ENCODE measurements at regions not wholly inside any gene's neighbourhood (a gene's known extent, or its start where the extent isn't known, plus 50 kb on each side); places are given as distances from the start of the nearest gene placed in this dataset.

DNA sequence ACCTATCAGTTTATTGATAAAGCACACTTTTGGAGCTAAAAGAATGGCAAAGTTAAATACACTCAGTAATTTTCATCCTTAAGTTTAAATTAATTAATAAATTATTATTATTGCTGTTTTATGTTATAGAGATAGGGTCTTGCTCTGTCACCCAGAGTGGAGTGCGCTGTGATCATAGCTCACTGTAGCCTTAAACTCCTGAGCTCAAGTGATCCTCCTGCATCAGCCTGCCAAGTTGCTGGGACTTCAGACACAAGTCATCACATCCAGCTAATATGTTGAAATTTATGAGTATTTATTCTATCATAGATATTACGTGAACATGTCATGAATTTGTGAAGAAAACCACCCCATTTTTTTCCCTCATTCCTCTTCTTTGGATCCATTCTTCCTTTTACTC, 64.2 kb downstream of the GJA1 start:
- DNase-seq (ENCODE audit: low spot score): no peak

- DNase-seq (ENCODE audit: low spot score): no peak
Measured at GRCh38 chr6:121503589-121503991, 68.1 kb downstream of the GJA1 start.

DNA sequence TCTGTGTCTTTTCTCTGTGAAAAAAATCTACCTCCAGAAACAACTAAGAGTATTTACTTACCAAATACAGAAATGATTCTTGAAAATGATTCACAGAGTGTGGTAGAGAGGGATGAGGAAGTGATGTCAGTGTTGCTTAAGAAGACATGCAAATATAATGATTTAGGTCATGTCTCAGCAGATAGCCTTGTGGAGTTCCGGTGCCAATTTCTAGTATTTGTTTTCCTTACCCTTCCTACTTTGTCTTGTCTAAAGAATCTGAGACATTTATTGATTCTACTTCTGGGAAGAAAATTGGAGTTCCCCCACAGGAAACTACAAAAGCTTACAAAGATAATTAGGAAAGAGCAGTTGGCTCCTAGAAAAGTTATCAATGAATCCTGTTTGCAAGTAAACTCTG, 68.8 kb downstream of the GJA1 start:
- no peak for DNase-seq (ENCODE audit: low spot score)

GRCh38 chr6:121505284-121505683, 69.8 kb downstream of the GJA1 start:
- no peak for DNase-seq (ENCODE audit: low spot score)

GRCh38 chr6:121506761-121507754, 71.6 kb downstream of the GJA1 start:
- DNase-seq (ENCODE audit: low spot score): no peak

GRCh38 chr6:121510568-121511177, 75.2 kb downstream of the GJA1 start:
- DNase-seq (ENCODE audit: low spot score): no peak

- no peak for DNase-seq (ENCODE audit: low spot score)
Measured at GRCh38 chr6:121515630-121516265, 80.3 kb downstream of the GJA1 start.

DNA sequence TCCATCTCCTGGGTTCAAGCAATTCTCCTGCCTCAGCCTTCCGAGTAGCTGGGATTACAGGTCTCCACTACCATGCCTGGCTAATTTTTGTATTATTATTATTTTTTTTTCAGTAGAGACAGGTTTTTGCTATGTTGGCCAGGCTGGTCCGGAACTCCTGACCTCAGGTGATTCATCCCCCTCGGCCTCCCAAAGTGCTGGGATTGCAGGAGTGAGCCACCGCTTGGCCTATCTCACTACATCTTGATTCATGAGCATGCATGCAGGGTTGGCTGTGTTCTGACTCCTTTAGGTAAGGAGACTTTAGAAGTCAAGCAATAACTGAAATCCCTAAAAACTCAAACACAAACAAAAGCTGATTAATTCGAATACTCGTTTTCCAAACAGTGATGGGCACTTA, 80.9 kb downstream of the GJA1 start:
- DNase-seq (ENCODE audit: low spot score): no peak

DNA sequence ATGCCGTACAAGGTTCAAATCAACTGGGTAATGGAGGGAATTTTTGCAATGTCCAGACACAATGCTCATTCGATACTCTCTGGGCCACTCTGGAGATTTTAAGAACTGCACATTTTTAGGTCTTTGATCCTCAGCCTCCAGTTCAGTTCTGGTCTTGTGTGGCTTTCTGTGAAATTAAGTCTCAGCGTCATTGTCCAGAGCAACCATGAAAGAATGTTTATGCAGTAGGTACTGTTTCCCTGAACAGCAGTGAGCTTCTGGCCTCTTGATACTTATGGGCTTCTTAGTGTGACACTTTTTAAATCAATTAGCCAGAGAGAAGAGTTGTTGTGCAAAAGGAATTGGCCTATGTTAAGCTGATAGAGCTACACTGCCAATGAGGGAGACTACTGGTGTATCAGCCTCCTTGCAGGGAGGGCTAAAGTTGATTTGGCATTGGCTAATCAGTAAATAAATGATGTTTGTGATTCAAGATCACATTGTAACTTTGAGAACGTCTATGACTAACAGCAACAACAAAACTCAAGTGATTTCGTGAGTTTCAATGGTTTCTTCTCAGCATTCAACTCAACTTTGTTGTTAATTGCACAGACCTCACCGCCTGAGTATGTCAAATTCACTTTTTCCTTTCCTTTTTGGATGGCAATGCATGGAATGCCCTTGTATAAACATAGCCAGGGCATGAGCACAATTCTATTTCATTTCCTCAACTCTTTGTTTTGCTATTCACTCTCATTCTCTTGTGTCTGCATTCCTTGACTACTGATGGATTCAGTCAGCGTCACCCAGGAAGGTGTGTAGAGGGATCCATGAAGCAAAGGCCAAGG, 85.1 kb downstream of the GJA1 start:
- DNase-seq (ENCODE audit: low spot score): no peak

- DNase-seq (ENCODE audit: low spot score): no peak
Measured at GRCh38 chr6:121521164-121521555, 85.7 kb downstream of the GJA1 start.

- DNase-seq (ENCODE audit: low spot score): no peak
Measured at GRCh38 chr6:121522265-121522664, 86.8 kb downstream of the GJA1 start.

DNA sequence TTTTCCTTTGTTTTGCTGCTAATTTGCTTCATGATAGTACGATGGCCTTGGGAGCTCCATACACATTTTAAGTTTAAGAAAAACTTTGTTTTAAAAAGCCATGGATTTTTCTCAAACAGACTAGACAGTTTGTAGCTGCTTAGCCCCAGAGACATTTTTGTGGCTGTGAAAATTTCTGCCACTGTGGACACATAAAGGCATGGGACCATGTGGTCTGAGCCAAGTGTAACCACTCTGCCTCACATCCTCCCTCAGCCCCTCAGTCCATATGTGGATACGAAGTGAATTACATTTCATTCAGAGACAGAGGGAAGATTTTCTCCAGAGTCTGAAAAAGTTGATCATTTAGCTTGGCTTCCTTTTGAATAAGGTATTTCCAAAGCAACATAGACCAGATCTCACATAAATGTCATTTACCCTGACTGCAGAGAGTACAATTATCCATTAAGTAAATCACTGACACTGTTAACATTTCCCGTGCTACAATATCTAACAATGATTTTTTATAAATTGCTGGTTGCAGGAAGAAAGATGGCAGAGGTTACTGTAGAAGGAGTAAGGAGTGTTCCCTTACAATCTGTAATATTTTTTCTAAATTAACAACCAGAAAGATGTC, 87.4 kb downstream of the GJA1 start:
- DNase-seq (ENCODE audit: low spot score): no peak

DNA sequence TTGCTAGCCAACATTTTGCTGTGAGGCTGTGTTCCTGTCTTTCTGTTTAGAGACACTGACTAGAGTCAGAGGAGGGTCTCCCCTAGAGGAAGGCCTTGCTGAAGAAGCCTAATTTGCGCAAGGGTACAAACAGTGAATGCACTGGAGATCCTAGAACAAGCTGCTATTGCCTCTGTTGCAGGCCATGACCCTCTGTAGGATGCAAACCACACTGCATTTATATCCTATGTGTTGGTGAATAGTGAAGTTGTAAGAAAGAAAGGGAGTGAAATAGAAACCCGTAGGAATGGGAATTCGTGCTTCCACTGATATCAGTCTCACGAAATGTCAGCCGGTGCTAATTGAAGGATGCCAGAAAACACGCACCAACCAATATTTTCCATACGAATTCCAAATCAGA, 88.2 kb downstream of the GJA1 start:
- DNase-seq (ENCODE audit: low spot score): no peak

DNA sequence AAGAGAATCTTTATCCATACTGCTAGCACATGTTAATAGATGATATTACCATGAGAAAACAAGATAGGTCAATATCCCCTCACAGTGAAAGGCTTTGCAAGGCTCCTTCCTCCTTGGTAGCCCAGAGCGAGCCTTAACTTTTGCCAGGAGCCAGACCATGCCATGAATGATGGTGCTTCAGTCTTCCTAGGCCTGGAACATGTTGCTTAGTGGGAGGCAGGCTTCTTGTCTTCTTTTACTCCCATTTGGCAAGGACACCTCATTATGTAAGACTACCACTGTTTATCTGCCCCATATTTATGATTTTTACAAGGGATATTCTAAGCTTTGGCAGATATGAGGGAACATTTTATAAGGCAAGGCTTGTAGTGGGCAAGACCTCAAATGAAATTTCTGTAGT, 90.8 kb downstream of the GJA1 start:
- no peak for DNase-seq (ENCODE audit: low spot score)

DNA sequence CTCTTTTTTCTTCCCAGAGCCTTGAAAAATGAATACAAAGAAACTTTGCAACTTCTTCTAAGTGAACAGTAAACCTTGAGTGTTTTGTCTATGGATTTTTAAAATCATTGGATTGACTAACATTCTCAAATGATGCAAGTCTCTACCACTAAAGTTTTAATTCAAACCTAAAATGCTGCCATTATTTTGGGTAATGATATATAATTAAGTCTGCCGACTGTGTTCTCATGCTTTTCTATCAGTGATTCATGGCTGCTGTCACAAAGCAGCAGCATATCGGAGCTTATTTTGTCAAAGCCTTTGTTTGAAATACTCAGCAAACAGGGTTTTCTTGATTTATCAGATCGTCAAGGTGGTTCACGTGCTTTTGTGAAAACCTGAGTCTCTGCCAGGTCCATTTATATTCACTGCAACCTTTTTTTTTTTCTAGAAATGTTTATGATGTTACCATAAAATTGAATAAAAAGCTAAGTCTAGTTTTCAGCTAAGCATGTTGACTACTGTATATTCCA, 96.3 kb downstream of the GJA1 start:
- DNase-seq (ENCODE audit: low spot score): no peak

- DNase-seq (ENCODE audit: low spot score): no peak
Measured at GRCh38 chr6:121533321-121533841, 97.9 kb downstream of the GJA1 start.

DNA sequence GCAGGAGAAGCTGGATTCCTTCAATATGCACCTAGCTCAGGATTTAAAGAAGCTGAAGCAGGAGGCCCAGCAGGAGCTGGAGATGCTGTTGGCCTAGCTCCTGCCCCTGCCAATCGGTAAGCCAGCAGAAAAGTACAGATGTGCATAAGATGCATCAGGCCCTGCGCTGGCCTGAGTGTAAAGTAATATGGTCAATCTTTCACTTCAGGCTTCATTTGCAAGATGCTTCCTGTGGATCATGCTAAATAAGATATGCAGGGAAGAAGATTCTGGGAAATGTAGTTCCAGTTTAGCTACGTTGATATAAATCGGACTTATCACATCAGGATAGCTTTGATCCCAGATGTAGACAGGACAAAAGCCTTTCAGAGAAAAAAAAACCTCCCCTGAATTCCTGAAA, 100.3 kb downstream of the GJA1 start:
- DNase-seq (ENCODE audit: low spot score): no peak

- DNase-seq (ENCODE audit: low spot score): no peak
Measured at GRCh38 chr6:121536345-121536744, 100.9 kb downstream of the GJA1 start.

GRCh38 chr6:121539439-121539838, 104.0 kb downstream of the GJA1 start:
- no peak for DNase-seq (ENCODE audit: low spot score)

DNA sequence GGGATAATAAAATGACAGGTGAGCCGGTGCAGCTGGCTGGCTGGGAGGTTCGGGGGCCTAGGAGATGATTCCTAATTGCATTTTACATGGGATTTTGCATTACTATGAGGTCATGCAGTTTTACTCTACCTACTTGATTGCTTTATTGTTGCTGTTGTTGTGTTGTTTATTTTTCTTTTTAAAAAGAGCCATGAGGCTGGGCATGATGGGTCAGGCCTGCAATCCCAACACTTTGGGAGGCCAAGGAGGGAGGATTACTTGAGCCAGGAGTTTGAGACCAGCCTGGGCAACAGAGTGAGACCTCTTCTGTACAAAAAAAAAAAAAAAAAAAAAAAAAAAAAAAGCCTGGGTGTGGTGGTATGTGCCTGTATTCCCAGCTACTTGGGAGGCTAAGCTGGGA, 104.8 kb downstream of the GJA1 start:
- DNase-seq (ENCODE audit: low spot score): no peak

- no peak for DNase-seq (ENCODE audit: low spot score)
Measured at GRCh38 chr6:121544691-121545090, 109.2 kb downstream of the GJA1 start.

All from germinal center (tissue), 1 donor.